ENCODE measurements at regions not wholly inside any gene's neighbourhood (a gene's known extent, or its start where the extent isn't known, plus 50 kb on each side); places are given as distances from the start of the nearest gene placed in this dataset.

DNA sequence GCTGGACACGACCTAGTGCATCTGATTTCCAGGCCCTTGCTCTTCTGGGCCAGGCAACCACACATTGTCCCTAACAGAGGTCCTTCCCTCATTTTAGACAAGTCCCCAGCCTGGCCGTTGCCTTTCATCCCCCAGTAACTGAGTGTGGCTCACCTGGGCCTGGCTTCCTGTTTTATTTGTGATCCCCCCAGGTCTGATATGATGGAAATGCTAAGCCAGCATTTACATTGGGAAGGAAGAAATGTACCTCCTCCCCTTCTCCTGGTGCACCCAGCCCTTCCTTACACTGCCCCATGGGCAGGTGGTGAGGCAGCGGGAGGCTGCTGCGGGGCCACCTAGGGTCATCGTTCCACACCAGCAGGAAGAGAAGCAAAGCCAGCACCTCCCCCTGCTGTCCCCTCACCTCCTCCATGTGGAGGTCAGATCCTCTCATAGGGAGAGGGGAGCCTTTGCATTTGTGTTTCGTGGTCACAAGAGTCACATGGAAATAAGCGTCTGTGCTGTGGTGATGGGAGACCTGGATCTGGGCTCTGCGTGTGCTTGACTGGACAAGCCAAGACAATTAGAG lies 108.8 kb downstream of the GLRX3 start:
- no peaks in the 10 kb centered on the region for H3K4me1 Mint-ChIP-seq
- Histone ChIP-seq H3K4me2 (no peak overlapping the region), H3F3A (replicated peaks; ENCODE audit: low read depth) (no peaks in the 10 kb centered on the region), H3K9me2 (ENCODE audit: insufficient read depth) (no peaks in the 10 kb centered on the region), H4K20me1 (replicated peaks; ENCODE audit: insufficient read depth) (no peaks in the 10 kb centered on the region), H3K4me1 (ENCODE audit: insufficient read depth) (no peaks in the 10 kb centered on the region), H3K36me3 (ENCODE audit: insufficient read depth) (peaks cover 3% of the 10 kb centered on the region; the same call in 1 of the 2 replicates), H3K27me3 (ENCODE audit: insufficient read depth) (no peaks in the 10 kb centered on the region), H3K79me2 (replicated peaks; ENCODE audit: insufficient read depth) (no peaks in the 10 kb centered on the region), H2AFZ (no peak overlapping the region), H3K4me3 (no peak overlapping the region), H3K27ac (ENCODE audit: low read depth) (no peak overlapping the region)
- H3K27me3 Mint-ChIP-seq (ENCODE audit: insufficient read depth, low read depth, poor library complexity): peaks cover under 1% of the 10 kb centered on the region
- H3K27ac Mint-ChIP-seq: no peak overlapping the region
- H3K36me3 Mint-ChIP-seq (ENCODE audit: low read depth): peaks cover 39% of the 10 kb centered on the region
- peaks cover 96% of the 10 kb centered on the region for H3K9me3 Mint-ChIP-seq
- no peak for ATAC-seq
- no peak for TF ChIP-seq POLR2AphosphoS5 (IDR thresholded peaks at IDR 0.05; ENCODE audit: low read depth)
- TF ChIP-seq, protein P1, sequence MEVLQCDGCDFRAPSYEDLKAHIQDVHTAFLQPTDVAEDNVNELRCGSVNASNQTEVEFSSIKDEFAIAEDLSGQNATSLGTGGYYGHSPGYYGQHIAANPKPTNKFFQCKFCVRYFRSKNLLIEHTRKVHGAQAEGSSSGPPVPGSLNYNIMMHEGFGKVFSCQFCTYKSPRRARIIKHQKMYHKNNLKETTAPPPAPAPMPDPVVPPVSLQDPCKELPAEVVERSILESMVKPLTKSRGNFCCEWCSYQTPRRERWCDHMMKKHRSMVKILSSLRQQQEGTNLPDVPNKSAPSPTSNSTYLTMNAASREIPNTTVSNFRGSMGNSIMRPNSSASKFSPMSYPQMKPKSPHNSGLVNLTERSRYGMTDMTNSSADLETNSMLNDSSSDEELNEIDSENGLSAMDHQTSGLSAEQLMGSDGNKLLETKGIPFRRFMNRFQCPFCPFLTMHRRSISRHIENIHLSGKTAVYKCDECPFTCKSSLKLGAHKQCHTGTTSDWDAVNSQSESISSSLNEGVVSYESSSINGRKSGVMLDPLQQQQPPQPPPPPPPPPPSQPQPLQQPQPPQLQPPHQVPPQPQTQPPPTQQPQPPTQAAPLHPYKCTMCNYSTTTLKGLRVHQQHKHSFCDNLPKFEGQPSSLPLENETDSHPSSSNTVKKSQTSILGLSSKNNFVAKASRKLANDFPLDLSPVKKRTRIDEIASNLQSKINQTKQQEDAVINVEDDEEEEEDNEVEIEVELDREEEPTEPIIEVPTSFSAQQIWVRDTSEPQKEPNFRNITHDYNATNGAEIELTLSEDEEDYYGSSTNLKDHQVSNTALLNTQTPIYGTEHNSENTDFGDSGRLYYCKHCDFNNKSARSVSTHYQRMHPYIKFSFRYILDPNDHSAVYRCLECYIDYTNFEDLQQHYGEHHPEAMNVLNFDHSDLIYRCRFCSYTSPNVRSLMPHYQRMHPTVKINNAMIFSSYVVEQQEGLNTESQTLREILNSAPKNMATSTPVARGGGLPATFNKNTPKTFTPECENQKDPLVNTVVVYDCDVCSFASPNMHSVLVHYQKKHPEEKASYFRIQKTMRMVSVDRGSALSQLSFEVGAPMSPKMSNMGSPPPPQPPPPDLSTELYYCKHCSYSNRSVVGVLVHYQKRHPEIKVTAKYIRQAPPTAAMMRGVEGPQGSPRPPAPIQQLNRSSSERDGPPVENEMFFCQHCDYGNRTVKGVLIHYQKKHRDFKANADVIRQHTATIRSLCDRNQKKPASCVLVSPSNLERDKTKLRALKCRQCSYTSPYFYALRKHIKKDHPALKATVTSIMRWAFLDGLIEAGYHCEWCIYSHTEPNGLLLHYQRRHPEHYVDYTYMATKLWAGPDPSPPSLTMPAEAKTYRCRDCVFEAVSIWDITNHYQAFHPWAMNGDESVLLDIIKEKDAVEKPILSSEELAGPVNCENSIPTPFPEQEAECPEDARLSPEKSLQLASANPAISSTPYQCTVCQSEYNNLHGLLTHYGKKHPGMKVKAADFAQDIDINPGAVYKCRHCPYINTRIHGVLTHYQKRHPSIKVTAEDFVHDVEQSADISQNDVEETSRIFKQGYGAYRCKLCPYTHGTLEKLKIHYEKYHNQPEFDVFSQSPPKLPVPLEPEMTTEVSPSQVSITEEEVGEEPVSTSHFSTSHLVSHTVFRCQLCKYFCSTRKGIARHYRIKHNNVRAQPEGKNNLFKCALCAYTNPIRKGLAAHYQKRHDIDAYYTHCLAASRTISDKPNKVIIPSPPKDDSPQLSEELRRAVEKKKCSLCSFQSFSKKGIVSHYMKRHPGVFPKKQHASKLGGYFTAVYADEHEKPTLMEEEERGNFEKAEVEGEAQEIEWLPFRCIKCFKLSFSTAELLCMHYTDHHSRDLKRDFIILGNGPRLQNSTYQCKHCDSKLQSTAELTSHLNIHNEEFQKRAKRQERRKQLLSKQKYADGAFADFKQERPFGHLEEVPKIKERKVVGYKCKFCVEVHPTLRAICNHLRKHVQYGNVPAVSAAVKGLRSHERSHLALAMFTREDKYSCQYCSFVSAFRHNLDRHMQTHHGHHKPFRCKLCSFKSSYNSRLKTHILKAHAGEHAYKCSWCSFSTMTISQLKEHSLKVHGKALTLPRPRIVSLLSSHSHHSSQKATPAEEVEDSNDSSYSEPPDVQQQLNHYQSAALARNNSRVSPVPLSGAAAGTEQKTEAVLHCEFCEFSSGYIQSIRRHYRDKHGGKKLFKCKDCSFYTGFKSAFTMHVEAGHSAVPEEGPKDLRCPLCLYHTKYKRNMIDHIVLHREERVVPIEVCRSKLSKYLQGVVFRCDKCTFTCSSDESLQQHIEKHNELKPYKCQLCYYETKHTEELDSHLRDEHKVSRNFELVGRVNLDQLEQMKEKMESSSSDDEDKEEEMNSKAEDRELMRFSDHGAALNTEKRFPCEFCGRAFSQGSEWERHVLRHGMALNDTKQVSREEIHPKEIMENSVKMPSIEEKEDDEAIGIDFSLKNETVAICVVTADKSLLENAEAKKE (CRISPR knock-in tag; IDR thresholded peaks at IDR 0.05): no peak
- TF ChIP-seq, protein P2, sequence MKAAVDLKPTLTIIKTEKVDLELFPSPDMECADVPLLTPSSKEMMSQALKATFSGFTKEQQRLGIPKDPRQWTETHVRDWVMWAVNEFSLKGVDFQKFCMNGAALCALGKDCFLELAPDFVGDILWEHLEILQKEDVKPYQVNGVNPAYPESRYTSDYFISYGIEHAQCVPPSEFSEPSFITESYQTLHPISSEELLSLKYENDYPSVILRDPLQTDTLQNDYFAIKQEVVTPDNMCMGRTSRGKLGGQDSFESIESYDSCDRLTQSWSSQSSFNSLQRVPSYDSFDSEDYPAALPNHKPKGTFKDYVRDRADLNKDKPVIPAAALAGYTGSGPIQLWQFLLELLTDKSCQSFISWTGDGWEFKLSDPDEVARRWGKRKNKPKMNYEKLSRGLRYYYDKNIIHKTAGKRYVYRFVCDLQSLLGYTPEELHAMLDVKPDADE (IDR thresholded peaks at IDR 0.05): no peak
- H3K4me3 Mint-ChIP-seq: no peak overlapping the region
- DNase-seq (ENCODE audit: low spot score): no peak

DNA sequence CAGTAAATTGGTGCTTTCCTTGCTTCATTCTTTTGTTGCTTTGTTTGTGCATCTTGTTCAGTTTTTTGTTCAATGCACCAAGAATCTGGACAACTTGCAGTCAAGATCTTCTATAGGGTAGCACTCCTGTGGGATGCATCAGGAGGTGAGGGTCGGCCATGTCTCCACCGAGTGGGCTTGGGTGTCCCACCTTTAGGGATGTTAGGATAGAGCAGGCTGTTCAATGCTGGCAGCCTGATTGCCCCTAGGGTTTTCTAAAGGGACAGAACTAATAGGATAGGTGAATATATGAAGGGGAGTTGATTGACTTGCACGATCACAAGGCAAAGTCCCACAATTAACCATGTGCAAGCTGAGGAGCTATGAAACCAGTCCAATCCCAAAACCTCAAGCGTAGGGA lies 109.9 kb downstream of the GLRX3 start:
- peaks cover 97% of the 10 kb centered on the region for H3K9me3 Mint-ChIP-seq
- TF ChIP-seq, protein P3, sequence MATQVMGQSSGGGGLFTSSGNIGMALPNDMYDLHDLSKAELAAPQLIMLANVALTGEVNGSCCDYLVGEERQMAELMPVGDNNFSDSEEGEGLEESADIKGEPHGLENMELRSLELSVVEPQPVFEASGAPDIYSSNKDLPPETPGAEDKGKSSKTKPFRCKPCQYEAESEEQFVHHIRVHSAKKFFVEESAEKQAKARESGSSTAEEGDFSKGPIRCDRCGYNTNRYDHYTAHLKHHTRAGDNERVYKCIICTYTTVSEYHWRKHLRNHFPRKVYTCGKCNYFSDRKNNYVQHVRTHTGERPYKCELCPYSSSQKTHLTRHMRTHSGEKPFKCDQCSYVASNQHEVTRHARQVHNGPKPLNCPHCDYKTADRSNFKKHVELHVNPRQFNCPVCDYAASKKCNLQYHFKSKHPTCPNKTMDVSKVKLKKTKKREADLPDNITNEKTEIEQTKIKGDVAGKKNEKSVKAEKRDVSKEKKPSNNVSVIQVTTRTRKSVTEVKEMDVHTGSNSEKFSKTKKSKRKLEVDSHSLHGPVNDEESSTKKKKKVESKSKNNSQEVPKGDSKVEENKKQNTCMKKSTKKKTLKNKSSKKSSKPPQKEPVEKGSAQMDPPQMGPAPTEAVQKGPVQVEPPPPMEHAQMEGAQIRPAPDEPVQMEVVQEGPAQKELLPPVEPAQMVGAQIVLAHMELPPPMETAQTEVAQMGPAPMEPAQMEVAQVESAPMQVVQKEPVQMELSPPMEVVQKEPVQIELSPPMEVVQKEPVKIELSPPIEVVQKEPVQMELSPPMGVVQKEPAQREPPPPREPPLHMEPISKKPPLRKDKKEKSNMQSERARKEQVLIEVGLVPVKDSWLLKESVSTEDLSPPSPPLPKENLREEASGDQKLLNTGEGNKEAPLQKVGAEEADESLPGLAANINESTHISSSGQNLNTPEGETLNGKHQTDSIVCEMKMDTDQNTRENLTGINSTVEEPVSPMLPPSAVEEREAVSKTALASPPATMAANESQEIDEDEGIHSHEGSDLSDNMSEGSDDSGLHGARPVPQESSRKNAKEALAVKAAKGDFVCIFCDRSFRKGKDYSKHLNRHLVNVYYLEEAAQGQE (IDR thresholded peaks at IDR 0.05; ENCODE audit: unreplicated experiment): no peak
- no peak for TF ChIP-seq NANOG (IDR thresholded peaks at IDR 0.05; ENCODE audit: borderline replicate concordance)
- TF ChIP-seq, protein P2 (IDR thresholded peaks at IDR 0.05): no peak
- no peak for TF ChIP-seq STAT1 (IDR thresholded peaks at IDR 0.05; ENCODE audit: unreplicated experiment)
- no peak for TF ChIP-seq JUNB (IDR thresholded peaks at IDR 0.05; ENCODE audit: unreplicated experiment)
- no peak for TF ChIP-seq POLR2AphosphoS5 (IDR thresholded peaks at IDR 0.05; ENCODE audit: low read depth)
- TF ChIP-seq CREB1 (CRISPR knock-in tag; IDR thresholded peaks at IDR 0.05; ENCODE audit: low read depth): no peak
- TF ChIP-seq ZNF331 (CRISPR knock-in tag; IDR thresholded peaks at IDR 0.05; ENCODE audit: low read depth): no peak
- TF ChIP-seq EZH2 (IDR thresholded peaks at IDR 0.05; ENCODE audit: low read depth, unreplicated experiment): no peak

More for the DNA sequence above, 109.9 kb downstream of the GLRX3 start:
- Histone ChIP-seq H3K27me3 (ENCODE audit: insufficient read depth) (no peaks in the 10 kb centered on the region), H3K4me1 (ENCODE audit: insufficient read depth) (no peaks in the 10 kb centered on the region), H2AFZ (no peak overlapping the region), H3K79me2 (replicated peaks; ENCODE audit: insufficient read depth) (no peaks in the 10 kb centered on the region), H3K36me3 (ENCODE audit: insufficient read depth) (peaks cover 9% of the 10 kb centered on the region; the same call in 1 of the 2 replicates), H3F3A (replicated peaks; ENCODE audit: low read depth) (no peaks in the 10 kb centered on the region), H3K9me2 (ENCODE audit: insufficient read depth) (no peaks in the 10 kb centered on the region), H3K4me3 (no peak overlapping the region), H4K20me1 (replicated peaks; ENCODE audit: insufficient read depth) (no peaks in the 10 kb centered on the region), H3K4me2 (no peak overlapping the region), H3K27ac (ENCODE audit: low read depth) (no peak overlapping the region)
- Mint-ChIP-seq H3K36me3 (ENCODE audit: low read depth) (peaks cover 37% of the 10 kb centered on the region), H3K4me1 (no peaks in the 10 kb centered on the region), H3K4me3 (no peak overlapping the region), H3K27me3 (ENCODE audit: insufficient read depth, low read depth, poor library complexity) (peaks cover 2% of the 10 kb centered on the region), H3K27ac (no peak overlapping the region)
- no peak for DNase-seq (ENCODE audit: low spot score)
- no peak for ATAC-seq

Data from GM23338 (cell line).